HFF-Myc (cell line): ENCODE measurements at regions not wholly inside any gene's neighbourhood (a gene's known extent, or its start where the extent isn't known, plus 50 kb on each side); places are given as distances from the start of the nearest gene placed in this dataset.

Experiments used
- DNase-seq: peaks from one replicate; pipeline ENCODE4 v3.0.0-alpha.2; 2011; ENCODE audit warnings: low read depth; ENCODE audit errors: extremely low read depth
- H3K4me3 ChIP-seq: replicated peaks from 2 replicates; pipeline ENCODE4 v1.5.1; 2011; ENCODE audit warnings: low read depth, mild to moderate bottlenecking, control low read depth, low read length
- TF ChIP-seq, protein P1 (sequence below): IDR thresholded peaks from 2 replicates; pipeline ENCODE4 v1.5.1; 2012; ENCODE audit warnings: mild to moderate bottlenecking, low read depth, low read length, control low read depth; ENCODE audit errors: missing control alignments

GRCh38 chr4:14912426-14912825 lies 89.9 kb upstream of the CPEB2 start:
- TF ChIP-seq, protein P1, sequence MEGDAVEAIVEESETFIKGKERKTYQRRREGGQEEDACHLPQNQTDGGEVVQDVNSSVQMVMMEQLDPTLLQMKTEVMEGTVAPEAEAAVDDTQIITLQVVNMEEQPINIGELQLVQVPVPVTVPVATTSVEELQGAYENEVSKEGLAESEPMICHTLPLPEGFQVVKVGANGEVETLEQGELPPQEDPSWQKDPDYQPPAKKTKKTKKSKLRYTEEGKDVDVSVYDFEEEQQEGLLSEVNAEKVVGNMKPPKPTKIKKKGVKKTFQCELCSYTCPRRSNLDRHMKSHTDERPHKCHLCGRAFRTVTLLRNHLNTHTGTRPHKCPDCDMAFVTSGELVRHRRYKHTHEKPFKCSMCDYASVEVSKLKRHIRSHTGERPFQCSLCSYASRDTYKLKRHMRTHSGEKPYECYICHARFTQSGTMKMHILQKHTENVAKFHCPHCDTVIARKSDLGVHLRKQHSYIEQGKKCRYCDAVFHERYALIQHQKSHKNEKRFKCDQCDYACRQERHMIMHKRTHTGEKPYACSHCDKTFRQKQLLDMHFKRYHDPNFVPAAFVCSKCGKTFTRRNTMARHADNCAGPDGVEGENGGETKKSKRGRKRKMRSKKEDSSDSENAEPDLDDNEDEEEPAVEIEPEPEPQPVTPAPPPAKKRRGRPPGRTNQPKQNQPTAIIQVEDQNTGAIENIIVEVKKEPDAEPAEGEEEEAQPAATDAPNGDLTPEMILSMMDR: no peak
- no peak overlapping the region for H3K4me3 ChIP-seq
- no peak for DNase-seq

- TF ChIP-seq, protein P1: no peak
- DNase-seq: no peak
Observed at GRCh38 chr4:14915018-14915417, 87.3 kb upstream of the CPEB2 start.

DNA sequence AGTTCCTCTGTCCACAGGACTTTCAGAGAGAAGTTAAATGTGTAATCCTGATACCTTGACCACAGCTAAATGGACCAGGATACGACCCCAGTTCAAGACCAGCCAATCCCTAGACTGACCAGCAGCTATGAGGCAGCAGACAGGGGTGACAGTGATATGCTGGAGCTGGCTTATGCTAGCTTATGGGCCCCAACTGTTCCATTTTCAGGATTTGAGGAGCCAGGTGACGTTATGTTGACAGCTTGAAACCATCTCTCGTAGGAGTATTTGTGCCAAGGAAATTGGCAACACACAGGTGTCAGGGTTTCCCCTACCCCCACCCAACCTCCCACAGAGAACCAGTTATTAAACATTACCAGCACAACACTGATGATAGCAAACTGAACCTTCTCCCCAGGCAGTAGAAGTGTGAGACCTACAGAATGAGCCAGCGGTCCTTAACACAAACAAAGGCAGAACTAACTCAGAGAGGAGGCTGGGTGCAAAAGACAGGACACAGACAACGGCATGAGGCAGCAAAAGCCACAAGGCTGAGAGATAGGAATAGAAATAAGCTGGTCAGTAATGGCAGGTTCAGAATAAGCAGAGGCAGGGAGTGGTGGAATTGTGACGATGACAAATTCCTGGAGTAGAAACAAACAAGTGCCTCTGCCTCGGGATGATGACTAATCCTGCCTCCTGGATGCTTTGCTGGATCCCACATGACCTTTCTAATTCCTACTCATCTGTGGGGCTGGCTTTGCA lies 85.6 kb upstream of the CPEB2 start:
- DNase-seq: peak; percentile 15
- TF ChIP-seq, protein P1: no peak
- H3K4me3 ChIP-seq: no peak overlapping the region

More at GRCh38 chr4:14915018-14915417, 87.3 kb upstream of the CPEB2 start:
- H3K4me3 ChIP-seq: no peak overlapping the region

GRCh38 chr4:14917298-14917633 lies 85.0 kb upstream of the CPEB2 start:
- TF ChIP-seq, protein P1: no peak
- no peak for DNase-seq
- H3K4me3 ChIP-seq: no peak overlapping the region

GRCh38 chr4:14918336-14918735 lies 83.9 kb upstream of the CPEB2 start:
- H3K4me3 ChIP-seq: no peak overlapping the region
- TF ChIP-seq, protein P1: no peak
- no peak for DNase-seq

DNA sequence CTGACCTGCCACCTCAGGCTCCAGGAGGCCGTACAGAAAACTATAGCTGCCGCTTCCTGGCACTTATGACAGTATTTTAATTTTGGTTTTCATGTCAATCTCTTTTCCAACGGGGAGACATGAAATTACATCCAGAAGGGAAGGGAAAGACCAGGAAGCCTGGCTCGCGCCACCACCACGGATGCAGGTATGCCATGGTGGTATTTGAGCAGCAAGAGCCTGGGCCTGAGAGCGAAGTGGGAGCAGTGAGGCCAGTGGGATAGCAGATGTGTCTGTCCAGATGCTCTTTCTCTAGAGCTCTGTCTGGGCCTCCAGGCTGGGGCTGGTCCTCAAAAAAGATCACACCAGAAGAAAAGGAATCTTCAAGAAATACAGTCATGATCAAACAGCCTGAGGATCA lies 82.5 kb upstream of the CPEB2 start:
- H3K4me3 ChIP-seq: no peak overlapping the region
- TF ChIP-seq, protein P1: no peak
- no peak for DNase-seq

DNA sequence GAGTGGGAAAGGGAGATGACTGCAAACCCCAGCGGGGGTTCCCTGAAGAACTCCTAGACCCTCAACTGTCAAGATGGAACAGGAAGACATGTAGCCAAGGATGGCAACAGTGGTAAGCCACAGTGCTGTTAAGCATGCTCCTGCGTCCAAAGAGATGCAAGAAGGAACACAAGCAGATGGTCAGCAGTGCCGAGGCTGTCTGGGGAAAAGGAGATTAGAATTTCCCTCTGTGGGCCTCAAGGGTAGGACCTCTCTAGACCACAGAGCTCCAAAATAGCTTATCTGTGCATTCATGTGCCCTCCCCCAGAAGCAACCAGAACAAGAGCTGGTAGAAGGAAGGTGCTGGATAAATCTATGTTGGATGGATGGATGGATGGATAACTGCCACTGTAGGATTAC lies 82.0 kb upstream of the CPEB2 start:
- TF ChIP-seq, protein P1: no peak
- no peak for DNase-seq
- H3K4me3 ChIP-seq: no peak overlapping the region
